ENCODE measurements at regions not wholly inside any gene's neighbourhood (a gene's known extent, or its start where the extent isn't known, plus 50 kb on each side); places are given as distances from the start of the nearest gene placed in this dataset.
"Not testable (repeated sequence)": the region's sequence is repeated elsewhere in the genome, so short reads cannot be mapped to it uniquely, and the experiment has no call there.

DNA sequence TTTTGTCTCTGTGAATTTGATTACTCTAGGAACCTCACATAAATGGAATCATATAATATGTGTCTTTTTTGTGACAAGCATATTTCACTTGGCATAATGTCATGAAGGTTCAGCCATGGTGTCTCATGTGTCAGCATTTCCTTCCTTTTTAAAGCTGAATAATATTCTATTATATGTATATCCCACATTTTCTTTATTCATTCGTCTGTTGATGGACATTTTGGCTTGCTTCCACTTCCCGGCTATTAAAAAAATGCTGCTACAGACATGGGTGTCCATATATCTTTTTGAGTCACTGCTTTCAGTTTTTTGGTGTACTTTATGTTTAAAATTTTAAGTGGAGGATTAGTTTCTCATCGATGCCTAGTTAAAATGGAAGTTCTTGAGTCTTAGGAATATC lies 59.8 kb upstream of the C5orf63 start:
- DNase-seq (ENCODE audit: extremely low read depth in 1 of 11, low read depth in 9 of 11, low spot score in 4 of 11), result no peak

DNA sequence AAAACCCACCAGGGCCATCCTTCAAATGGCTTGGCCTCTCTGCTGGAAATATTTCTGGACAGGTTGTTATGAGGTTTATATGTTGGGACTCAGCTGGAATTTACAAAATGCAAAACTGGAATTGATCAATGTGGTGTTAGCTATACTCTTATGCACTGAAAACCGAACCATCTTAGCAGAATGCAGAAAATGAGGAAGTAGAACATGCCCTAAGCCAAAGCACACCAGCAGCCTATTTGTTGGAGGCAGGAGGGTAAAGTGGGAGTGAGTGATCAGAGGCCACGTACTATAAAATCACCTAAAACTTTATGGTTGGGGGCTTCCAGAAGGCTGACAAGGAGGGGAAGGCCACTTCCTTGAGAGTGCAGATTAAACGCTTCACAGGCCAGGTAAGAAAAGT lies 63.6 kb upstream of the C5orf63 start:
- no peak for DNase-seq (ENCODE audit: extremely low read depth in 1 of 11, low read depth in 9 of 11, low spot score in 4 of 11)

- DNase-seq (ENCODE audit: extremely low read depth in 1 of 11, low read depth in 9 of 11, low spot score in 4 of 11), result no peak
These were observed 70.4 kb upstream of the C5orf63 start for GRCh38 chr5:127143722-127144121.

DNA sequence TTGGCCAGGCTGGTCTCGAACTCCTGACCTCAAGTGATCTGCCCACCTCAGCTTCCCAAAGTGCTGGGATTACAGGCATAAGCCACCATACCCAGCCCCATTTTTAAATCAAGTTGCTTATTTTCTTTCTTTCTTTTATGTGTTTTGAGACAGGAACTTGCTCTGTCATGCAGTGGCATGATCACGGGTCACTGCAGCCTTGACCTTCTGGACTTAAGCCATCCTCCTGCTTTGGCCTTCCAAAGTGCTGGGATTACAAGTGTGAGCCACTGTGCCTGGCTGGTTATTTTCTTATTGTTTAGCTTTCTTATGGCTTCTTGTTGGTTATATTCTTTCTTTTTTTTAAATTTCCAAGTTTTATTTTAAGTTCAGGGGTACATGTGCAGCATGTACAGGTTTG lies 79.7 kb upstream of the C5orf63 start:
- no peak for DNase-seq (ENCODE audit: extremely low read depth in 1 of 11, low read depth in 9 of 11, low spot score in 4 of 11)

- no peak for DNase-seq (ENCODE audit: extremely low read depth in 1 of 11, low read depth in 9 of 11, low spot score in 4 of 11)
These were observed 80.2 kb upstream of the C5orf63 start for GRCh38 chr5:127153521-127153920.

GRCh38 chr5:127163750-127164149 lies 90.4 kb upstream of the C5orf63 start:
- DNase-seq (ENCODE audit: extremely low read depth in 1 of 11, low read depth in 9 of 11, low spot score in 4 of 11), result no peak

GRCh38 chr5:127170918-127171600 lies 97.8 kb upstream of the C5orf63 start:
- DNase-seq (ENCODE audit: extremely low read depth in 1 of 11, low read depth in 9 of 11, low spot score in 4 of 11), result no peak

GRCh38 chr5:127176769-127177168 lies 103.5 kb upstream of the C5orf63 start:
- no peak for DNase-seq (ENCODE audit: extremely low read depth in 1 of 11, low read depth in 9 of 11, low spot score in 4 of 11)

DNA sequence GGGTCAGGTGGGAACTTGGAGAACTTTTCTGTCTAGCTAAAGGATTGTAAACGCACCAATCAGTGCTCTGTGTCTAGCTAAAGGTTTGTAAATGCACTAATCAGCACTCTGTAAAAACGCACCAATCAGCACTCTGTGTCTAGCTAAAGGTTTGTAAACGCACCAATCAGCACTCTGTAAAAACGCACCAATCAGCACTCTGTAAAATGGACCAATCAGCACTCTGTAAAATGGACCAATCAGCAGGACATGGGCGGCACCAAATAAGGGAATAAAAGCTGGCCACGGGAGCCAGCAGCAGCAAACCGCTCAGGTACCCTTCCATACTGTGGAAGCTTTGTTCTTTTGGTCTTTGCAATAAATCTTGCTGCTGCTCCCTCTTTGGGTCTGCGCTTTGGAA lies 108.0 kb upstream of the MEGF10 start:
- DNase-seq (ENCODE audit: extremely low read depth in 1 of 11, low read depth in 9 of 11, low spot score in 4 of 11), result not testable (repeated sequence)

DNA sequence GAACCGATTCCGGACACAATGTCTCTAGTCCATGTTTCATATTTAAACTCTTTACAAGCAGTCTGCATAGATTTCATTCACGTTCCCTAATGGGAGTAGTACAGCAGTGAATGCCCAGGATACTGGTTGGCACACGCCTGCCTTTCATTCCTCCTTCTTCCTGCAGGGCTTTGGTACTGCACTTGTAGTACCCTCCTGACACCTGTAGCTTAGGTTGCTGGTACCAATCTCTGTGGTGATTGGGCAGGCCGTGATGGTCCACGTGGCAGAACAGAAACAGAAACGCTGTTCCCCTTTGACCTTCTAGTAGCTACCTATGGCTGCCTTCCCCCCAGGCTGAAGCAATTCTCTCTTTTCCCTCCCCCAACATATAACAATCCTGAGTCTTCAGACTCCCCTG lies 107.3 kb upstream of the MEGF10 start:
- DNase-seq (ENCODE audit: extremely low read depth in 1 of 11, low read depth in 9 of 11, low spot score in 4 of 11), result no peak

GRCh38 chr5:127184851-127185250 lies 105.7 kb upstream of the MEGF10 start:
- DNase-seq (ENCODE audit: extremely low read depth in 1 of 11, low read depth in 9 of 11, low spot score in 4 of 11), result no peak

GRCh38 chr5:127186657-127187056 lies 103.9 kb upstream of the MEGF10 start:
- DNase-seq (ENCODE audit: extremely low read depth in 1 of 11, low read depth in 9 of 11, low spot score in 4 of 11), result no peak

DNA sequence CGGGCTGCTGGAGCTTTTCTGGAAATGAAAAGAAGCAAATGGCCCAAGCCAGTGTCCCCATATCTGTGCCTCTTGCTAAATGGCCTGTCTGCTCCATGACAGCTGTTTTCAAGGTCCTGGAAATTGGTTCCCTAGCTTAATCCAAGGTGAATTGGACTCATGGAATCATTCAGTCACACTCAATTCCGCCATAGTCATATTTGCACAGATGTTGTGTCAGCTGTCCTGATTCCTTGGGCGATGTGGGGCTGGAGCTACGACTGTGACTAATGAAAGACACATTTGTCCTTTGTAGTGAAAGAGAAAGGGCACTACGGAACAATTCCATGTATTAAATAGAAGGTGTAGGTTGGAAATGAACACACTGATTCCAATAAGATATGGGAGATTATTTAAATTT lies 102.9 kb upstream of the MEGF10 start:
- no peak for DNase-seq (ENCODE audit: extremely low read depth in 1 of 11, low read depth in 9 of 11, low spot score in 4 of 11)

DNA sequence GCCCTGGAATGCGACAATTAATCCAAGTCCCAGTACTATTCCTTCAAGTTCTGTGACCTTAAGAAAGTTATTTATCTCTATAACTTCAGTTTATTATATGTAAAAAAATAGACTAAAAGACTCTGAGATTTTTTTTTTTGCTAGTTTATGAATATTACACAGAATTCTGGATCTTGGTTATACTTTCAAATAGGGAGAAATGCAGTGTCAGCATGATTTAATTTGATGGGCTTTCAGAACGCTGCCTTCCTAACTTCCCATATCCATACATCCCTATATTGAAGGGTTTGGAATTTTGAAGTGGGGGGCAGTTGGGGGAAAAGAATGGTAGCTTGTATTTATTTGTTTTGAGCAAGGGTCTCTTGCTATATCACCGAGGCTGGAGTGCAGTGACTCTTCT lies 98.4 kb upstream of the MEGF10 start:
- no peak for DNase-seq (ENCODE audit: extremely low read depth in 1 of 11, low read depth in 9 of 11, low spot score in 4 of 11)

GRCh38 chr5:127192836-127193338 lies 97.7 kb upstream of the MEGF10 start:
- no peak for DNase-seq (ENCODE audit: extremely low read depth in 1 of 11, low read depth in 9 of 11, low spot score in 4 of 11)

GRCh38 chr5:127196042-127196441 lies 94.6 kb upstream of the MEGF10 start:
- DNase-seq (ENCODE audit: extremely low read depth in 1 of 11, low read depth in 9 of 11, low spot score in 4 of 11), result no peak

GRCh38 chr5:127197402-127198167 lies 93.0 kb upstream of the MEGF10 start:
- DNase-seq (ENCODE audit: extremely low read depth in 1 of 11, low read depth in 9 of 11, low spot score in 4 of 11), result not testable (repeated sequence)

GRCh38 chr5:127202738-127203137 lies 87.9 kb upstream of the MEGF10 start:
- DNase-seq (ENCODE audit: extremely low read depth in 1 of 11, low read depth in 9 of 11, low spot score in 4 of 11), result not testable (repeated sequence)

DNA sequence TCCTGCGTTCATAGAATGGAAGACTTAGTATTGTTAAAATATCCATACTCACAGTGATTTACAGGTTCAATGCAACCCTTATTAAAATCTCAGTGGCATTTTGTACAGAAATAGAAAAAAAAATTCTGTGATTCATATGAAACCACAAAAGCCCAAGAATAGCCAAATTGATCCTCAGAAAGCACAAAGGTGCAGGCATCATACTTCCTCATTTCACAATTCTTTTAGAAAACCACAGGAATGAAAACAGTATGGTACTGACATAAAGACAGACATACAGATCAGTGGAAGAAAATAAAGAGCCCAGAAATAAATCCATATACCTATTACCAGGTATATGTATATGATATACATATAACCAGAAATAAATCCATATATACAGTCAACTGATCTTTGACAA lies 86.8 kb upstream of the MEGF10 start:
- no peak for DNase-seq (ENCODE audit: extremely low read depth in 1 of 11, low read depth in 9 of 11, low spot score in 4 of 11)

DNA sequence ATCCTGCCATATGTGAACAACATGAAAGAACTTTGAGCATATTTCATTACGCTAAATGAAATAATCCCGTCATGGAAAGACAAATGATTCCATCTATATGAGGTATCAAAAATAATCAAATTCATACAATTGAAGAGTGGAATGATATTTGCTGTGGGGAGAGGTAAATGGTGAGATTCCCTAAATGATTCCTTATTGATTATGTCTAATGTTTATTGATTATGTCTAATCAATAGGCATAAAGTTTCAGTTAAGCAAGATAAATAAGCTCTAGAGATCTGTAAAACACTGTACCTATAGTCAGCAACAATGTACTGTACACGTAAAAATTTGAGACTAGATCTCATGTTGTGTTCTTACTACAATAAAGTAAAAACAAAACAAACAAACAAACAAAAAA lies 85.4 kb upstream of the MEGF10 start:
- DNase-seq (ENCODE audit: extremely low read depth in 1 of 11, low read depth in 9 of 11, low spot score in 4 of 11), result no peak
